GM12865 (cell line): ENCODE measurements at regions not wholly inside any gene's neighbourhood (a gene's known extent, or its start where the extent isn't known, plus 50 kb on each side); places are given as distances from the start of the nearest gene placed in this dataset.

Source experiments
- DNase-seq: peaks from one replicate; pipeline ENCODE4 v3.0.0; 2010; ENCODE audit warnings: low read depth
- H3K4me3 ChIP-seq: 2 replicates; pipeline ENCODE4 v1.5.1; 2011; ENCODE audit warnings: mild to moderate bottlenecking, low read depth, low read length, control low read depth
- TF ChIP-seq, protein P1 (sequence below): IDR thresholded peaks from 2 replicates; pipeline ENCODE4 v1.5.1; 2011; ENCODE audit warnings: low read length, control low read depth, low read depth, inconsistent platforms; ENCODE audit not compliant: insufficient read depth; ENCODE audit errors: missing control alignments

DNA sequence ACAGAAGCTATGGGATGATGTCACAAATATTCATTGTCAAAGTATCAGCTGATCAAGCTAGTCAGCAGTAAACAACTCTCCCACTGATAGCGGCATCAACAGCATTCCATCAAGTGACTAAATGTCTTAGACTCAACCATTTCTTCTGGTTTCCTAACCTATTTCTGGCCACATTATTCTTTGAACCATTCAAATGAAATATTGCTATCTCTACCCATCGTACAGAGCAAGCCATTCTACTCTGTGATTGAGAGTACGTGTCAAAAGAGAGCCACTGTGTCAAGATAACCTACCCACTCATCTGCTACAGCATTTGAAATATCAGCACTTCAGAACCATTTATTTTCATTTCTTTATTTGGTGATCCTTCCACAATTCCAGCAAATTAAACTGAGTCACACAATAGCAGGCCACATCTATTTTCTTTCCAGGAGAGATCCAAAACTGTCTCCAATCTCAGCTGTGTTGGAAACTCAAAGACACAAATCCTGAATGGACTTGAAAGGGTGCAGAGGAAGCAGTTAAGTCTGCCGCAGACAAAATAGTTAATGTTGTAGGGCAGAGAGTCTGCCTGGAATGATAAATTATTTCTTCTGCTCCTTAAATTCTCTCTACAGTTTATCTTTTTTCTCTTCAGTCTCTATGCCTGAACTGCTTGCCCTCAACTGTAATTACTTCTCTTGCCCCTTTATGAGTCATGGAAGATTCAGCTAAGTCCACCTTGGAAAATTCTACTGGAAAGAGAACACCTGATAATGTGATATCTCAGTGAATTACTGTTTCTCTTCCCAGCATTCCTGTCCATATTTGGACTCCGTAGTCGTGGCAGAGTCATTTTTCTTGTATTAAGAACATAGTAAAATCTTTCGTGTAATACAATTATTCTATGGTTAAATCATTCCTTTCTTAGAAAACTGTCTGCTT lies 364.8 kb downstream of the PDGFC start:
- TF ChIP-seq, protein P1, sequence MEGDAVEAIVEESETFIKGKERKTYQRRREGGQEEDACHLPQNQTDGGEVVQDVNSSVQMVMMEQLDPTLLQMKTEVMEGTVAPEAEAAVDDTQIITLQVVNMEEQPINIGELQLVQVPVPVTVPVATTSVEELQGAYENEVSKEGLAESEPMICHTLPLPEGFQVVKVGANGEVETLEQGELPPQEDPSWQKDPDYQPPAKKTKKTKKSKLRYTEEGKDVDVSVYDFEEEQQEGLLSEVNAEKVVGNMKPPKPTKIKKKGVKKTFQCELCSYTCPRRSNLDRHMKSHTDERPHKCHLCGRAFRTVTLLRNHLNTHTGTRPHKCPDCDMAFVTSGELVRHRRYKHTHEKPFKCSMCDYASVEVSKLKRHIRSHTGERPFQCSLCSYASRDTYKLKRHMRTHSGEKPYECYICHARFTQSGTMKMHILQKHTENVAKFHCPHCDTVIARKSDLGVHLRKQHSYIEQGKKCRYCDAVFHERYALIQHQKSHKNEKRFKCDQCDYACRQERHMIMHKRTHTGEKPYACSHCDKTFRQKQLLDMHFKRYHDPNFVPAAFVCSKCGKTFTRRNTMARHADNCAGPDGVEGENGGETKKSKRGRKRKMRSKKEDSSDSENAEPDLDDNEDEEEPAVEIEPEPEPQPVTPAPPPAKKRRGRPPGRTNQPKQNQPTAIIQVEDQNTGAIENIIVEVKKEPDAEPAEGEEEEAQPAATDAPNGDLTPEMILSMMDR = no peak
- DNase-seq = no peak
- H3K4me3 ChIP-seq = no peak overlapping the region

DNA sequence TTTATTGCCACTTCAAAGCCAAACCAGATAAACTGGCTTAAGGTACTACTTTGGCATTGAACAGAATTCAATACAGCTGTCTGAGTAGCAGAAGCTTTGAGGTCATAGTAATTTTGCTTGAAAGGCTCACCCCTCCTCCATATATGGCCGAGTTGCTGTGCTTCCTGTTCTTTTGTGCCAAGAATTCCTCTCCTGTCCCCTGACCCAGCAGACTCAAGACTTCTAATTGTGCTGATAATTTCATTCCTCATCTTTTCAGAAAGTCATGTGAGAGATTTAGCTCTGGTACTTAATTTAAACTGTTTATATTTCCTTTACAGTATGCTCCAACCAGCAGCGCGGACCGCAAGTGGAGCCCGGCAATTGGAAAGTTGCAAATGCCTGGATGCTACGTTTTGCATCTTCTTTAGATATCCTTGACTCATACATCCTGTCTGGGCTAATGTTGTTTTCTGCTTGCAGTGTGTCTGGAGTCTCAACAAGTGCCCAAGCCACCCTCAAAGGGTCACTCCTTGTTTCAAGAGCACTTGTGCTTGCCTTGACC lies 373.4 kb downstream of the PDGFC start:
- TF ChIP-seq, protein P1 = no peak
- DNase-seq = no peak
- no peak overlapping the region for H3K4me3 ChIP-seq

DNA sequence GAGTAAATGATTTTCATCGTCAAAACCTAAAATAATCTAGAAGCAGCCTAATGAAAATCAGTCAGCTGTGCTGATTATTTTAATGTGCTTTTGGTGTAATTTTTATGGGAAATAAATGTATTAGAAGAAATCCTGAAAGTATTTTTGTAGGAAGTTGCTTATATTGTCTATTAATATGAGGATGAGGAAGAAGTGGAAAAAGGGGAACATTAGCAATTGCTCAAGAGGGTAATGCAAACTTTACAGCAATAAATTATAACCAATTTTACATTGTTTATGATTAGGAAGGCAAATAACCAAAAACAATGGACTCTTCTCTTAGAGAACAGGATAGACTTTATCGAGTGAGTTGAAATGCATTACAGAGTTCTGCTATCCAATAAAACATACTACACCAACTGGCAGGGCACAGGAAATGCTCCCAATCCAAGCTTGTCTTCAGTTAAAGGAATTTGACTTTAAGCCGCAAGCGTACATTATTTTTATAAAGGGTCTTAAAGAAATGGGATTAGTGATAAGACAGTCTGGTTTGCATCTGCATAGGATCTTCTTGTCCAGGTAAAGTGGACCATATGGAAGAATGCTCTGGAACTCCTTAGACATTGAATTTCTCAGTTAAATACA lies 374.8 kb downstream of the PDGFC start:
- TF ChIP-seq, protein P1 = no peak
- H3K4me3 ChIP-seq = no peak overlapping the region
- DNase-seq = no peak

DNA sequence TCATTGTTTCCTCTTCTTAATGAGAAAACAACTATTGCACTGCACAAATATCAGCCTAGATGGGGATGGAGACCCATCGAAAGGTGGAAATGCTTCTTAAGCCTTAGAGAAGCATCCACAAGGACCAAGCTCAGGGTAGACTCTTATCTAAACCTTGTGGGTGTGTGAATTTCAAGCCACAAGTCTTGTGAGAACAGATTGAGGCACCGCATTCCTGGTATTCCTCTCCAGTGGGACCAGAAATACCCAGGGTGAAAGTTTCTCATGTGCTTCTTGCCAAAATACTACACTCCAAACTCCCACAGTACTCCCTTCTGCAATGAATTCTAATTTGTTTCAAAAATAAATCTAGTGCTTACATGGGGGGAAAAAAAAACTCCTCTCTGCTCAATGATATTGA lies 375.6 kb downstream of the PDGFC start:
- DNase-seq = no peak
- TF ChIP-seq, protein P1 = no peak

GRCh38 chr4:156595041-156595440 lies 376.6 kb downstream of the PDGFC start:
- TF ChIP-seq, protein P1 = no peak
- no peak overlapping the region for H3K4me3 ChIP-seq
- DNase-seq = no peak

More for the DNA sequence above, 375.6 kb downstream of the PDGFC start:
- no peak overlapping the region for H3K4me3 ChIP-seq

DNA sequence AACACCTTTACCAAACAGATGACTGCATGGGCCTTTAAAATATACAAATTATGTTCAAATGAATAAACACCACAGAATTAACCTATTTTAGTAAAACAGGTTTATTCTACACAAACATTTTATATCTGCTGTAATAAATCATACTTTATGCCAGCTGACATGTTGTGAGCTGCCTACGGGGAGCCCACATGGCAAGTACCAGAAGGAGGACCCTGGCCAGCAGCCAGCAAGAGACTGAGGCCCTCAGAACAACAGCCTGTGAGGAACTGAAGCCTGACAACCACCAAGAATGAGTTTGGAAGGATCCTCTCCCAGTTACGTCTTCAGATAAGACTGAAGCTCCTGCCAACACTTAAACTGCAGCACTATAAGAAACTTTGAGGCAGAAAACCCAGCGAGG lies 377.0 kb downstream of the PDGFC start:
- DNase-seq = no peak
- TF ChIP-seq, protein P1 = no peak
- no peak overlapping the region for H3K4me3 ChIP-seq
